GM21447 (cell line): ENCODE measurements at regions not wholly inside any gene's neighbourhood (a gene's known extent, or its start where the extent isn't known, plus 50 kb on each side); places are given as distances from the start of the nearest gene placed in this dataset.
"Not testable (repeated sequence)": the region's sequence is repeated elsewhere in the genome, so short reads cannot be mapped to it uniquely, and the experiment has no call there.

Experiments
- ATAC-seq: cut with Tn5 transposase; IDR thresholded peaks from one replicate; pipeline ENCODE4 v1.9.1; 2021; ENCODE audit not compliant: unreplicated experiment

DNA sequence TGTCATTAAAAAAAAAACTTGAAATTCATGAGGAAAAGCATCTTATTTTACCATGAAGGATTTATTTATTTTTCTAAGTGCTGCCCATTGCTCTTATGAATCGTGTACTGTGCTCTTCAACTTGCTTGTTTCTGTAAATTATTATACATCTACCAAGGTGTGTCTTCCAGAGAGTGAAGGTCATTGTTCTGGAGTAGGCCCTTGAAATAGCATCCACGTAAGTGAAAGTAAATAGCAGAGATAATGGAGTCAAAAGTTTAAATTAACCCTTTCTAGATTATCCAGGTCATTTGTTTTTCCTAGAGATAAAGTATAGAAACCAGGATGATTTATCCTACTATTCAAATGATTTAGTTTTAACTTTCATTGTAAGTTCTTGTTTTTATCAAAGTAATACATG is 473.1 kb downstream of the DIRAS2 start:
- no peak for ATAC-seq

GRCh38 chr9:90173935-90174334 is 468.7 kb downstream of the DIRAS2 start:
- not testable (repeated sequence) for ATAC-seq

GRCh38 chr9:90174346-90174745 is 468.3 kb downstream of the DIRAS2 start:
- not testable (repeated sequence) for ATAC-seq

DNA sequence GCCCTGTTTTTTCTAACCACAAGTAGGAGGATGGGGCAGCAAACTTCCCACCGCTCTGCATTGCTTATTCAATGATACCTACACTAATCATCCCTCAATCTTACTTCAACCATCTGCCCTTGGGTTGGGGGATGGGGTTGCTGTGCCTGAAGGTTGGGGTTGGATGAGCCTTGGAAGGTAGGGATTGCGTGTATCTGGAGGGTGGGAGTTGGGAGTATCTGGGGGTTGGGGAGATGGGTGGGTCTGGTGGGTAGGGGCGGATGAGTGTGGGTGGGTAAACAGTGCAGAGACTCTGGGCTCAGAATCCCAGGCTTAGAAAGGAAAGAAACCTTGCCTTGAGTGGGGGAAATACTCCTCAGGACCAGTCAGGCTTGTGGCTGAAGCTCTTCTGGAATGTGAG is 467.4 kb downstream of the DIRAS2 start:
- no peak for ATAC-seq

DNA sequence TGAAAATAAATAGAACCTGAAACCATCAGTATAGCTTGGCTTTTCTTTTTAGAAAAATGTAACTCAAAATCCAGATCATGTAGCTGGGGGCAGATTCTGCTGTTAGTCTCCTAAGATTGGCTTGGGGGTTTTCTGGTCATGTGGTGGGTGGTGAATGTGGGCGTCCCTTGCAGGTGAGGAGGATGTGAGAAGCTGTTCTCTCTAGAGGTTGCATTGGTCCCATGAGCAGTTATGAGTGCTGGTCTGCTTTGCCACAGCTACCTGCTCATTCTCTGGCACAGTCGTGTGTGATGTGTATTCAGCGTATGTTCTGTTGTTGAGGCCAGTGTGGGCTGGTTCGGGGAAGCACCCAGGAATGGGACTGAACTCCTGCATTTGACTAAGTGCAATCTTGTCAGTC is 466.8 kb downstream of the DIRAS2 start:
- no peak for ATAC-seq

- no peak for ATAC-seq
These were observed 465.7 kb downstream of the DIRAS2 start for GRCh38 chr9:90176901-90177300.

DNA sequence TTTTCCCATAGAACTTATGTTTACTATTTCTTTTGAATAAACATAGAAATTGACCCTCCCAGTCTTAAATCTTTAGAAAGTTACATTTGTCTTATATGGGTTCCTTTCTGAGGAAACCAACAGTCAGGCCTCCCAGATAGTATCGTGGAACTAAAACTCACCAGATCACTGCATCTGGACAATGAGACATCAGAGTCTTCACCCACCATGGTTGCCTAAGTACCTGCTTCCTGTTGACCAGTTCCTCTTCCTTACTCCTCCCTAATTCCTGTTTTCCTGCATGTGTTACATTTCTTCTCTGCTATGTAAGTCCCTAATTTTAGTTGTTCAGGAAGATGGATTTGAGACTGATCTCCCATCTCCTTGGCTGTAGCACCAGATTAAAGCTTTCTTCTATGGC is 462.2 kb downstream of the DIRAS2 start:
- ATAC-seq: no peak

DNA sequence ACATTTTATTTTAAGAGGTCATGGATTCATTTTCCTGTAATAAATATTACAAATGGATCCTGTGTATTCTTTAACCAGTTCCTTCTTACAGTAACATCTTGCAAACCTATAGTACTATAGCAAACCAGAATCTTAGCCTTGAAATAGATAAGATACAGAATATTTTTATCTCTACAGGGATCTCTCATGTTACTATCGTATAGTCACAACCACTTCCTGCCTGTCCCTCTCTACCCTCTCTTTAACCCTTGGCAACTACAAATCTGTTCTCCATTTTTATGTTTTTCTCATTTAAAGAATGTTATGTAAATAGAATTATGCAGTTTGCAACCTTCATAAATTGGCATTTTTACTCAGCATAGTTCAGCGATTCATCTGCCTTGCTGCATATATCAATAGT is 454.0 kb downstream of the DIRAS2 start:
- ATAC-seq: no peak

DNA sequence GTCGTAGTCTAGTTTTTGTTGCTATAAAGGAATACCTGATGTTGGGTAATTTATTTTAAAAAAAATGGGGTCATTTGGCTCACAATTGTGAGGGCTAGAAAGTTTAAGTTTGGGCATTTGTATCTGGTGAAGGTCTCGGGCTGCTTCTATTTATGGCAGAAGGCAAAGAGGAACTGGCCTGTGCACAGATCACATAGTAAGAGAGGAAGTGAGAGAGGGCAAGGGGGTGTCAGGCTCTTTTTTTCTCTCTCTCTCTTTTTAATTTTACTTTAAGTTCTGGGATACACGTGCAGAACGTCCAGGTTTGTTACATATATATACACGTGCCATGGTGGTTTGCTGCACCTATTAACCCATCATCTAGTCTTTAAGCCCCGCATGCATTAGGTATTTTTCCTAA is 453.3 kb downstream of the DIRAS2 start:
- ATAC-seq: peak; percentile 98

GRCh38 chr9:90192465-90192864 is 450.2 kb downstream of the DIRAS2 start:
- not testable (repeated sequence) for ATAC-seq

- ATAC-seq: no peak
These were observed 443.7 kb downstream of the DIRAS2 start for GRCh38 chr9:90198956-90199355.

- no peak for ATAC-seq
These were observed 440.9 kb downstream of the DIRAS2 start for GRCh38 chr9:90201766-90202165.

DNA sequence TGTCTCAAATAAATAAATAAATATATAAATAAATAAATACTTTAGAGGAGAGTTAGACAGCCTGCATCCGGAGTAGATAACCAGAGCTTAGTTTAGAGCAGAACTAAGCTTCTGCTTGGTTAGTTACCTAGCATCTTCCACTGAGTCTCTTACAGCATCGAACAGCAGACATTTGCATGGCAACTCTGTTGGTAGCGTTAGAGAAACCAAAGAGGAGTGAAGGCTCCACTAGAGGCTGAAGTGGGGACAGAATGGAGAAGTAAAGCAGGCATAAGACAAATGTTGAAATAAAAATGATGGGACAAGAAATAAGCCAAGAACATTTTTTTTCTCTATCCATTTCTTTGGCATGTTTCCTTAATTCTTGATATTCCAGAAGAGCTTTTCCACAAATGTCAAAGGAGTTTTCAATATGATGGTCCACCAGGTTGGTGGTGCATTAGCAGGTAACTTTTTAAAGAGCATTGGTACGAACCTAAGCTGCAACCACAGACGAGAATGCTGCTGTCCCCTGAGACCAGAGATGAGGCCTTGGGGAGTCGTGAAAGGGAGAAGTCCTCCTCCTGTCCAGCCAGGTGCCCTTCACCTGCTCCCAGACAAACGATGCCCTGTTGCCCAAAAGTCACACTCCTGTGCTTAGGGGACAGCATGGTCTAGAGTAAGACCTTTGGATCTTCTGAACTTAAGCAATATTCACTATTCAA is 438.3 kb downstream of the DIRAS2 start:
- no peak for ATAC-seq

DNA sequence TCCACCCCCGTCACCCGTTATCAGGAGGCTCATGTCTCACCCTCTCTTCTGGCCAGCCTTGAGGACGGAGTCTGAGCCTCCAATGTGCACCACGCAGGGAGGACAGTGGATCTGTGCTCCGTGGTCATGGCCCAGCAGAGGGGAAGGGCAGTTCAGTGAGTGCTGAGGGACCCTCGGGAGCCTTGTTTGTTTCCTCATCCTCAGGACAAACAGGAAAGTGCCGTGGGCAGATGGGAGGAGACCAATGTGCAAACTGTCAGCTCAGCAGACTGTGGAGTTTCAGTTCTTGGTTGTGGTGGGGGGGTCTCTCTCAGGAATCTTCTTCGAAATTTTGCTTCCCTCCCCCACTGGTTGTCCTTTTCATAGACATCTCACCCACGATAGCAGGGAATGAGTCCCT is 429.6 kb downstream of the DIRAS2 start:
- ATAC-seq: not testable (repeated sequence)

DNA sequence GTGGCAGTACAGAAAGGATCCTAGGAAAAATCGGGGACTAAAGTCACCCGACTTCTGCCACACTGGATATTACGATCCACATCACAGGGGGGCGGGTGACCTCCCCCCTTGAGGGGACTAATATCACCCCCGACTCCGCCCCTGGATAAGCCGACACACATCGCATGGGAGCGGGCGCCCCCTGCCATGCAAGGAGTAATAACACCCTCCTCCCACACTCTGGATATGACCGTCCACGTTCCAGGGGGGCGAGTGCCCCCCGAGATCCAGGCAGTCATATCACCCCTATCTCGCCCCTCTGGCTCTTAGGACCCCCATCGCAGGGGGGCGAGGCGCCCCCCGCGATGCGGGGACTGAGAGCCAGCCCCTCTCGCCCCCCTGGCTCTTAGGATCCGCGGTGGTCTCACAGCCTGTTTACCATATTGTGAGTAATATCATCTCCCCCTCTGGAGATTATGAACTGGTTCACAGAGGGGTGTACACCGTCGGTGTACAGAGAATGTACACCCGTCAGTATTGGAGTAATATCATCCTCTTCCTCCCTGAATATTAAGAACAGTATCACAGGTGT is 423.0 kb downstream of the DIRAS2 start:
- ATAC-seq: no peak

- not testable (repeated sequence) for ATAC-seq
These were observed 420.7 kb downstream of the DIRAS2 start for GRCh38 chr9:90221899-90222298.

DNA sequence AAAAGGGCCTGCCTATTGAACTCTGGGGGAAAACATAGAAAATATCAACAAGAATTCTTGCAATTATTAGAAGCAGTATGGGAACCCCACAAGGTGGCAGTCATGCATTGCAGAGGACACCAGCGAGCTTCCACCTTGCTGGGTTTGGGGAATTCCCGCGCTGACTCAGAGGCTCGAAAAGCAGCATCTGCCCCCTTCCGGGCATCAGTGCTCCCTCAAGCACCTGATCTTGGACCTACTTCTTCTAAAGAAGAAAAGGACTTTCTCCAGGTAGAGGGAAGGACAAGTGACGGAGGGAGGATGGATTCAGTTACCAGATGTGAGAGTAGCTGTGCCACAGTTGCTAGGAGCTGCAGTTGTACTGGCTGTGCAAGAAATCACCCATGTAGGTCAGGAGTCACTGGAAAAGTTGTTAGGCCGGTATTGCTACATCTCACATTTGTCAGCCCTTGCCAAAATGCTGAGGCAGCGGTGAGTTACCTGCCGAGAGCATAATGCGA is 415.7 kb downstream of the DIRAS2 start:
- not testable (repeated sequence) for ATAC-seq

DNA sequence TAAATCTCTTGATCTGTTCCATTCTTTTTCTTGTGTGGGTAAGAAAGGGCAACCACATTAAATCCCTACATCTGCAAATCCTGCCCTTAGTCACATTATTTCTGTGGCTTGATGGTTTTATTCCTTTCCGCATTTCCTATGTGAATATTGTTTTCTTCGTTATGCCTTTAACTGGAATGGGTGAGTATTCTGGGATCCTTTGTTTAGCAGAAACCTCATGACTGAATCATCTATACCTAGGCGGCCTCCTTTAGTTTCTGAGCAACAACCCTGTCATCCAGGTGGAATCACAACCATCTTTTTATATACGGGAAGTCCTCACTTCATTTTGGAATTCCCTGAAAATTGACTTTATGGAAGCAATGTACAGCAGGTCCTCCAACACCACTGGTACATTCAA is 409.5 kb downstream of the DIRAS2 start:
- ATAC-seq: not testable (repeated sequence)

- ATAC-seq: no peak
These were observed 402.1 kb downstream of the DIRAS2 start for GRCh38 chr9:90240541-90240940.

DNA sequence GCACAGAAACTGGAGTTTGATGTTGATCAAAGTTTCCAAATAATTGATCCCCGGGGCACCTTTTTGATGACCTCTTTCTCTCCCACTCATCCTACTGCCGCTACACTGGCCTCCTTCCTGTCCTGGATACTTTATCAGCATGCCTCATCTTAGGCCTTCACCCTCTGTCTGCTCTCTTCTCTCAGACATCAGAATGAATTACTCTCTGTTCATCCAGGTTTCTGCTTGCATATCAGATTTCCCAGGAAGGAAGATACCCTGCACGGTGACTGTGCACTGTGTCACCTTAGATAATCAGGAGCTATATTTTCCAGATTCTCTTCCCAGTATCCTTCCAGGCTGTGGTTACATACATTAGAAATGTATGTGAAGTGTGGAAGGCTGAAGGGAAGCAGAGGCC is 397.0 kb downstream of the DIRAS2 start:
- no peak for ATAC-seq

- ATAC-seq: no peak
These were observed 393.5 kb downstream of the DIRAS2 start for GRCh38 chr9:90249094-90249493.

DNA sequence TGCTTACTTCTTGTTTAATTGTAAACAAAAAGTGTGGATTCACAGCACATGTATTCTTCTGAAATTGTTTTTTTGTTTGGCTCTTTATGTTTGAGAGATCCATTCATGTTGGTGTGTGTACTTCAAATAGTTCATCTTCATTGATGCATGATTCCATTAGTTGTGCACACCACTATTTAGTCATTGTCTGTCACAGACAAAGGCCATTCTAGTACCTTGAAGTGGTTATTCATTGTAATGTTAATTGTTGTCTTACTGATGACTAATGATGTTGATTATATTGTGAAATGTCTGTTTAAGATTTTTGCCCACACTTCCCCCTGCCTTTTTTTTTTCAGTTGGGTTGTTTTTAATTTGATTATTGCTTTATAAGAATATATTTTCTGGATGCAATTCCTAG is 391.3 kb downstream of the DIRAS2 start:
- ATAC-seq: no peak

- ATAC-seq: no peak
These were observed 386.3 kb downstream of the DIRAS2 start for GRCh38 chr9:90256345-90256744.
